MCF 10A (cell line): ENCODE measurements at regions not wholly inside any gene's neighbourhood (a gene's known extent, or its start where the extent isn't known, plus 50 kb on each side); places are given as distances from the start of the nearest gene placed in this dataset.

Experiments used
- BruUV-seq: library from RNA; stranded (reverse); fragments of 400-500 nt; replicated peaks from 2 replicates; lab custom pipeline; 2021; lab: Mats Ljungman, UMichigan
- CTCF ChIA-PET: fragments of 300-600 bp; sonication (Branson Sonifier 250); formaldehyde crosslinking; extraction: SDS; loops from one replicate; lab custom pipeline; 2021; ENCODE audit warnings: antibody characterized with exemption, inconsistent platforms; lab: Yijun Ruan, JAX
- POLR2A ChIA-PET: fragments of 300-600, 350-650 bp; sonication (Branson Sonifier 250); formaldehyde crosslinking; extraction: SDS; loops from one replicate; lab custom pipeline; 2020; ENCODE audit warnings: antibody characterized with exemption, inconsistent platforms; lab: Yijun Ruan, JAX
- DNase-seq: peaks from one replicate; pipeline ENCODE4 v3.0.0-alpha.2; 2018; ENCODE audit not compliant: unreplicated experiment
- H3K27ac Mint-ChIP-seq: one replicate; pipeline ENCODE4 v1.8.0; 2022; ENCODE audit warnings: mild to moderate bottlenecking, low read depth, mixed read lengths; ENCODE audit not compliant: unreplicated experiment
- H3K27me3 Mint-ChIP-seq: one replicate; pipeline ENCODE4 v1.8.0; 2022; ENCODE audit warnings: mixed read lengths; ENCODE audit not compliant: insufficient read depth, unreplicated experiment
- H3K36me3 Mint-ChIP-seq: one replicate; pipeline ENCODE4 v1.8.0; 2022; ENCODE audit warnings: mild to moderate bottlenecking, moderate library complexity, mixed read lengths; ENCODE audit not compliant: insufficient read depth, unreplicated experiment
- H3K4me1 Mint-ChIP-seq: one replicate; pipeline ENCODE4 v1.8.0; 2022; ENCODE audit warnings: mixed read lengths; ENCODE audit not compliant: insufficient read depth, unreplicated experiment
- H3K4me3 Mint-ChIP-seq: one replicate; pipeline ENCODE4 v1.8.0; 2022; ENCODE audit warnings: mild to moderate bottlenecking, moderate library complexity, mixed read lengths; ENCODE audit not compliant: unreplicated experiment
- H3K9me3 Mint-ChIP-seq: one replicate; pipeline ENCODE4 v1.8.0; 2022; ENCODE audit warnings: mixed read lengths; ENCODE audit not compliant: unreplicated experiment
- intact Hi-C: fragments of 100-400 bp; cut with micrococcal nuclease; formaldehyde crosslinking; loops from 2 replicates; pipeline ENCODE4 v1.14.1; 2022
- TF ChIP-seq, protein P1 (sequence below): fragments of 200-600 bp; IDR thresholded peaks from one replicate; pipeline ENCODE4 v1.8.0; 2022; ENCODE audit warnings: antibody characterized with exemption, mild to moderate bottlenecking; ENCODE audit not compliant: unreplicated experiment

DNA sequence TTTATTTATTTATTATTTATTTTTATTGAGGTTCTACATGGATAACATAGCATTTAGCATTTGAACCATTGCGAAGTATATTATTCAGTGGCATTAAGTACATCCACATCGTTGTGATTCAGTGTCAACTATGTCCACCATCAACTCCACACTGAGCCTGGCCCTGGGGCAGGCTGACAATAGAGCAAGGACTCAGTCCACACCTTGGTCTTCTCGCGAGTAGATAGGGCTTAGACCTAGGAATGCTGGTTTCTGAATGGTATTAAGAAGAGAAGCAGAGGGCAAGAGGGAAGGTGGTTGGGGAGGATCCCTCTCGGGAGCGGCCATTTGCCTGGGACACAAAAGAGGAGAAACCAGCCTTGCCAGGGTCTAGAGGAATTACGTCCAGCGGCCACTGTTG, 599.2 kb upstream of the MGMT start:
- no peaks in the 10 kb centered on the region for H3K27me3 Mint-ChIP-seq
- no peak for DNase-seq
- CTCF ChIA-PET: interaction anchor here (0.6 to 1.2 kb wide), 2 partner anchors 9 to 12 kb away, joined by 3 read pairs; no protein-coding TSS in a partner anchor
- H3K4me3 Mint-ChIP-seq: no peak overlapping the region
- no TSS peak for BruUV-seq
- peaks cover 15% of the 10 kb centered on the region for H3K9me3 Mint-ChIP-seq
- H3K36me3 Mint-ChIP-seq: no peaks in the 10 kb centered on the region
- no peak overlapping the region for H3K27ac Mint-ChIP-seq
- intact Hi-C loops: no loop called here
- TF ChIP-seq, protein P1, sequence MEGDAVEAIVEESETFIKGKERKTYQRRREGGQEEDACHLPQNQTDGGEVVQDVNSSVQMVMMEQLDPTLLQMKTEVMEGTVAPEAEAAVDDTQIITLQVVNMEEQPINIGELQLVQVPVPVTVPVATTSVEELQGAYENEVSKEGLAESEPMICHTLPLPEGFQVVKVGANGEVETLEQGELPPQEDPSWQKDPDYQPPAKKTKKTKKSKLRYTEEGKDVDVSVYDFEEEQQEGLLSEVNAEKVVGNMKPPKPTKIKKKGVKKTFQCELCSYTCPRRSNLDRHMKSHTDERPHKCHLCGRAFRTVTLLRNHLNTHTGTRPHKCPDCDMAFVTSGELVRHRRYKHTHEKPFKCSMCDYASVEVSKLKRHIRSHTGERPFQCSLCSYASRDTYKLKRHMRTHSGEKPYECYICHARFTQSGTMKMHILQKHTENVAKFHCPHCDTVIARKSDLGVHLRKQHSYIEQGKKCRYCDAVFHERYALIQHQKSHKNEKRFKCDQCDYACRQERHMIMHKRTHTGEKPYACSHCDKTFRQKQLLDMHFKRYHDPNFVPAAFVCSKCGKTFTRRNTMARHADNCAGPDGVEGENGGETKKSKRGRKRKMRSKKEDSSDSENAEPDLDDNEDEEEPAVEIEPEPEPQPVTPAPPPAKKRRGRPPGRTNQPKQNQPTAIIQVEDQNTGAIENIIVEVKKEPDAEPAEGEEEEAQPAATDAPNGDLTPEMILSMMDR: no peak
- POLR2A ChIA-PET: no interaction called here
- peaks cover 6% of the 10 kb centered on the region for H3K4me1 Mint-ChIP-seq

DNA sequence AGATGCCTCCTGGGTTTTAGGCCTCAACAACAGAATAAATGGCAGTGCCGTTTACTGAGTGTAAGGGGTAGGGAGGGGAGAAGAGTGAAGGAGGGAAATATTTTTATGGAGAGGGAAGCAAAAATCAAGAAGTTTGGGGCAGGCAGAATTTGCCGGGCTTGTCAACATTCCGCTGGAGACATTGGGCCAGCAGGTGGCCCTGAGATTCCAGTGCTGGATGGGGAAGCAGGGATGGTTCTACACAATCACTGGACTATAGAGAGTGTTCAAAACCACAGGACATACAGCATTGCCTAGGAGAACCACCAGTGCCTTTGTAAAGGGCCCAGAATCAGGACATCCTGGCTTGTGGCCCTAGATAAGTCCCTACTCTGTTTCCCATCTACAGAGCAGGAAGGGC, 598.6 kb upstream of the MGMT start:
- intact Hi-C loops: no loop called here
- Mint-ChIP-seq H3K4me3 (no peak overlapping the region), H3K36me3 (no peaks in the 10 kb centered on the region), H3K27me3 (no peaks in the 10 kb centered on the region), H3K27ac (no peak overlapping the region), H3K9me3 (peaks cover 15% of the 10 kb centered on the region), H3K4me1 (peaks cover 6% of the 10 kb centered on the region)
- CTCF ChIA-PET: interaction anchor here (1.2 kb wide), 2 partner anchors 8 to 12 kb away, joined by 3 to 4 read pairs; no protein-coding TSS in a partner anchor
- DNase-seq: no peak
- POLR2A ChIA-PET: no interaction called here
- TF ChIP-seq, protein P1: no peak
- BruUV-seq: no TSS peak

DNA sequence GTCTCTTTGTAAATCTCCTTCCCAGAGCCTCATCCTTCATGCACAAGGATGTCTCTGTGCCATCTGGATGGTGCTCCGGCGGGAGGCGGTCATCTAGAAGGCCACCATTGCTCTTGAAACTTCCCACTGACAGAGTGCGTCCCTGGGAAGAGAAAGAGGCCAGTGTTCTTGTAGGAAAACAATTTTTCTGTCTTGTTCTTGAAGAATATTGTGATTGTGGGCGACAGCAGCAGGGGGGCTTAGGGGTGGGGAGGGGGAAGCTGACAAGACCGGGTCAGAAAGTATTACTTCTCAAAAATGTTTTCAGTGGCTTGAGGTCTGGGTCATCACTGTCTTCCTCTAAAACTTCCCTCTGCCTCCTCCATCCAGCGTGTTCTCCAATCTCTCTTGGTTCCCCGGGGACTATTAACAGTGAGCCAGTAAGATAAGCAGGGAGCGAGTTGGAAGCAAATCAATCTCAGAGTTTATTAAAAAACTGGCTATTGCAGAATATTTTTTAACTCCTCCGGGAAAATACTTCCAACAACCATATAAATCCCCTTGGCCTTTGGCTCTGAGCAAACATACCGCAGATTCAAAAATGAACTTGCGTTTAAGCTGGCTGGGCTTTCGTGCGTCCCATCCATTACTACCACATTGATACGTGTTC, 597.8 kb upstream of the MGMT start:
- ChIA-PET CTCF (interaction anchor here (1.2 kb wide), 2 partner anchors 9 to 13 kb away, joined by 3 to 4 read pairs; no protein-coding TSS in a partner anchor), POLR2A (no interaction called here)
- no peaks in the 10 kb centered on the region for H3K27me3 Mint-ChIP-seq
- no peak overlapping the region for H3K27ac Mint-ChIP-seq
- peaks cover 15% of the 10 kb centered on the region for H3K9me3 Mint-ChIP-seq
- no TSS peak for BruUV-seq
- no peak for DNase-seq
- H3K36me3 Mint-ChIP-seq: no peaks in the 10 kb centered on the region
- no peak overlapping the region for H3K4me3 Mint-ChIP-seq
- TF ChIP-seq, protein P1: no peak
- intact Hi-C loops: no loop called here
- H3K4me1 Mint-ChIP-seq: peaks cover 6% of the 10 kb centered on the region

DNA sequence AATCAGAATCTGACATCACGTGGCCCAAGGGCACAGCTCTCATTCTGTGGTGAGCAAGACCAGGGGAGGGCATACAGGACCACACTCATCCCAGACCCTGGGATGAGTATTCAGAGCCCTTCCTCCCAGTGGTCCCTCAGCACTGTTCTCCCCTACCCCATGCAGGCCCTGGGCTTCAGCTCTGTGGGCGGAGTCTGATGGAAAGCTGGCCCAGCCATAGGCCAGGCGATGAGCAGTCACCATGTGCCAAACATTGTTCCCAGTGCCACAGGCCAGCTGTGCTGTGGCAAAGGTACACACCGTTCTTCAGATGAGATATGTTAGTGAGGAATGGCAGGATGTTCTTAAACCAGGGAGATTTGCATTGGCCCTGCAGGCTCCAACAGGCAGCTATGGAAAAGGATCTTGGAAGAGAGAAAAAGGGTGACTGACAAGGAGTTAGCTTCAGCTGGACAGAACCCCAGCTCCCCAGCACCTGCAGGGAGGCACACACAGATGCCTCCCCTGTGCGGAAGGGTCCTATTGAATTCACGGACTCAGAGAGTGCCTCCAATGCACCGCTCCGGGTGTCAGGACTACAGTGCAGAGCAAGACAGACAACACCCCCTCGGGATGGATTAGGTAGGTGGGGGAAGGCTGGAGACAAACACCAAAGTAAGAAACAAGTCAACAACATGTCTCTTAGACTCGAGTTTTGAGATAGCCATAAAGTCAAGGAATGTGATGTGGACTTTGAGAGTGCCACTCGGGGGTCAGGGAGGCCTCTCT, 596.0 kb upstream of the MGMT start:
- H3K9me3 Mint-ChIP-seq: peaks cover 11% of the 10 kb centered on the region
- BruUV-seq: no TSS peak
- H3K4me3 Mint-ChIP-seq: no peak overlapping the region
- no peak for DNase-seq
- POLR2A ChIA-PET: interaction anchor here (0.6 kb wide), 1 partner anchor 1229 kb away, joined by 4 read pairs; no protein-coding TSS in a partner anchor
- H3K27ac Mint-ChIP-seq: no peak overlapping the region
- H3K36me3 Mint-ChIP-seq: no peaks in the 10 kb centered on the region
- H3K27me3 Mint-ChIP-seq: no peaks in the 10 kb centered on the region
- peaks cover 3% of the 10 kb centered on the region for H3K4me1 Mint-ChIP-seq
- intact Hi-C loops: no loop called here
- TF ChIP-seq, protein P1: no peak
- CTCF ChIA-PET: interaction anchor here (0.5 to 2.9 kb wide), 4 partner anchors 8 to 603 kb away, joined by 3 to 16 read pairs (median 3); no protein-coding TSS in a partner anchor
